Mesothelial cell of epicardium (in vitro differentiated cells): ENCODE measurements at regions not wholly inside any gene's neighbourhood (a gene's known extent, or its start where the extent isn't known, plus 50 kb on each side); places are given as distances from the start of the nearest gene placed in this dataset.

Experiments used
- DNase-seq, 2 experiments: peaks; one replicate each; pipeline ENCODE4 v3.0.0; 2021; ENCODE audit warnings: low spot score in 2 of 2; ENCODE audit not compliant: unreplicated experiment in 2 of 2
- H3K27ac Mint-ChIP-seq: 2 replicates; pipeline ENCODE4 v1.8.0; 2021; ENCODE audit warnings: mixed read lengths
- H3K27me3 Mint-ChIP-seq: 2 replicates; pipeline ENCODE4 v1.8.0; 2021; ENCODE audit warnings: low read depth, mixed read lengths
- H3K36me3 Mint-ChIP-seq: 2 replicates; pipeline ENCODE4 v1.8.0; 2021; ENCODE audit warnings: mixed read lengths
- H3K4me1 Mint-ChIP-seq: 2 replicates; pipeline ENCODE4 v1.8.0; 2021; ENCODE audit warnings: mixed read lengths
- H3K4me3 Mint-ChIP-seq: 2 replicates; pipeline ENCODE4 v1.8.0; 2021; ENCODE audit warnings: mild to moderate bottlenecking, moderate library complexity, mixed read lengths
- H3K9me3 Mint-ChIP-seq: 2 replicates; pipeline ENCODE4 v1.8.0; 2021; ENCODE audit warnings: mixed read lengths
- CTCF ChIP-seq: fragments of 200-600 bp; sonication (generic); IDR thresholded peaks from one replicate; pipeline ENCODE4 v1.5.0; 2021; ENCODE audit warnings: antibody characterized with exemption; ENCODE audit not compliant: unreplicated experiment

GRCh38 chr2:225226441-225226840, 173.1 kb upstream of the NYAP2 start:
- Mint-ChIP-seq H3K27me3 (no peaks in the 10 kb centered on the region), H3K9me3 (no peaks in the 10 kb centered on the region), H3K4me3 (no peak overlapping the region), H3K27ac (no peak overlapping the region), H3K4me1 (no peaks in the 10 kb centered on the region), H3K36me3 (no peaks in the 10 kb centered on the region)
- no peak for DNase-seq
- TF ChIP-seq CTCF = no peak

GRCh38 chr2:225223301-225223700, 176.2 kb upstream of the NYAP2 start:
- TF ChIP-seq CTCF = no peak
- DNase-seq = no peak
- Mint-ChIP-seq H3K4me1 (no peaks in the 10 kb centered on the region), H3K27ac (no peak overlapping the region), H3K4me3 (no peak overlapping the region), H3K27me3 (no peaks in the 10 kb centered on the region), H3K9me3 (no peaks in the 10 kb centered on the region), H3K36me3 (no peaks in the 10 kb centered on the region)

GRCh38 chr2:225207471-225207870, 165.2 kb upstream of the DOCK10 start:
- no peaks in the 10 kb centered on the region for H3K36me3 Mint-ChIP-seq
- no peak for DNase-seq
- H3K27ac Mint-ChIP-seq = no peak overlapping the region
- no peak overlapping the region for H3K4me3 Mint-ChIP-seq
- H3K4me1 Mint-ChIP-seq = no peaks in the 10 kb centered on the region
- H3K9me3 Mint-ChIP-seq = peaks cover 6% of the 10 kb centered on the region
- H3K27me3 Mint-ChIP-seq = peaks cover 3% of the 10 kb centered on the region
- no peak for TF ChIP-seq CTCF

GRCh38 chr2:225207043-225207442, 164.8 kb upstream of the DOCK10 start:
- Mint-ChIP-seq H3K4me3 (no peak overlapping the region), H3K4me1 (no peaks in the 10 kb centered on the region), H3K9me3 (peaks cover 6% of the 10 kb centered on the region), H3K36me3 (no peaks in the 10 kb centered on the region), H3K27ac (no peak overlapping the region), H3K27me3 (peaks cover 3% of the 10 kb centered on the region)
- no peak for TF ChIP-seq CTCF
- no peak for DNase-seq

- Mint-ChIP-seq H3K4me1 (peaks cover 3% of the 10 kb centered on the region), H3K27me3 (peaks cover 3% of the 10 kb centered on the region), H3K9me3 (no peaks in the 10 kb centered on the region), H3K4me3 (no peak overlapping the region), H3K27ac (no peak overlapping the region), H3K36me3 (no peaks in the 10 kb centered on the region)
- DNase-seq = no peak
- no peak for TF ChIP-seq CTCF
These were observed 154.3 kb upstream of the DOCK10 start for GRCh38 chr2:225196579-225196978.

GRCh38 chr2:225192869-225193268, 150.6 kb upstream of the DOCK10 start:
- H3K36me3 Mint-ChIP-seq = no peaks in the 10 kb centered on the region
- H3K9me3 Mint-ChIP-seq = no peaks in the 10 kb centered on the region
- no peak for DNase-seq
- no peak overlapping the region for H3K4me3 Mint-ChIP-seq
- no peak overlapping the region for H3K27ac Mint-ChIP-seq
- no peak for TF ChIP-seq CTCF
- peaks cover 3% of the 10 kb centered on the region for H3K4me1 Mint-ChIP-seq
- H3K27me3 Mint-ChIP-seq = peaks cover 20% of the 10 kb centered on the region
